CD8-positive, alpha-beta memory T cell (primary cell): ENCODE measurements at regions not wholly inside any gene's neighbourhood (a gene's known extent, or its start where the extent isn't known, plus 50 kb on each side); places are given as distances from the start of the nearest gene placed in this dataset.

Experiments
- CTCF ChIA-PET: fragments of 350-600 bp; sonication (Branson Sonifier 250); formaldehyde crosslinking; loops from one replicate; lab custom pipeline; 2021; ENCODE audit warnings: antibody characterized with exemption; lab: Charles Lee
- POLR2A ChIA-PET: fragments of 350-600 bp; sonication (Branson Sonifier 250); formaldehyde crosslinking; loops from one replicate; lab custom pipeline; 2021; ENCODE audit warnings: antibody characterized with exemption; lab: Charles Lee
- DNase-seq, 5 donors: peaks; one replicate each; pipeline versions ENCODE4 v3.0.0 to v3.0.0-alpha.2; 2020 to 2022; ENCODE audit warnings: mixed read lengths in 1 of 5
- H3K27ac ChIP-seq: one replicate; pipeline ENCODE4 v1.7.0; 2013; ENCODE audit warnings: low read depth, mild to moderate bottlenecking, low read length, moderate library complexity
- H3K27me3 ChIP-seq: 2 replicates; pipeline ENCODE4 v1.7.0; 2013; ENCODE audit warnings: low read length, mild to moderate bottlenecking; ENCODE audit not compliant: insufficient read depth, poor library complexity, severe bottlenecking
- H3K36me3 ChIP-seq: 2 replicates; pipeline ENCODE4 v1.7.0; 2013; ENCODE audit warnings: mild to moderate bottlenecking, low read length, moderate library complexity; ENCODE audit not compliant: insufficient read depth
- H3K4me1 ChIP-seq: 2 replicates; pipeline ENCODE4 v1.7.0; 2013; ENCODE audit warnings: mild to moderate bottlenecking, low read length, moderate library complexity; ENCODE audit not compliant: insufficient read depth
- H3K4me3 ChIP-seq: 2 replicates; pipeline ENCODE4 v1.7.0; 2013; ENCODE audit warnings: mild to moderate bottlenecking, low read length
- H3K9me3 ChIP-seq: 2 replicates; pipeline ENCODE4 v1.7.0; 2013; ENCODE audit warnings: mild to moderate bottlenecking, low read length
- H3K27ac Mint-ChIP-seq, 8 donors: one replicate each; pipeline ENCODE4 v1.8.0; 2020 to 2021; ENCODE audit warnings: mixed read lengths in 8 of 8, mild to moderate bottlenecking in 6 of 8, inconsistent platforms in 3 of 8, moderate library complexity in 3 of 8
- H3K27me3 Mint-ChIP-seq, 2 donors: one replicate each; pipeline ENCODE4 v1.8.0; 2020 to 2021; ENCODE audit warnings: mixed read lengths in 2 of 2, mild to moderate bottlenecking in 1 of 2, moderate library complexity in 1 of 2
- H3K36me3 Mint-ChIP-seq, 3 donors: one replicate each; pipeline ENCODE4 v1.8.0; 2020 to 2021; ENCODE audit warnings: mixed read lengths in 3 of 3, inconsistent platforms in 1 of 3, mild to moderate bottlenecking in 1 of 3
- H3K4me1 Mint-ChIP-seq, 3 donors: one replicate each; pipeline ENCODE4 v1.8.0; 2020 to 2021; ENCODE audit warnings: mixed read lengths in 3 of 3, inconsistent platforms in 1 of 3, mild to moderate bottlenecking in 1 of 3
- H3K4me3 Mint-ChIP-seq, 7 donors: one replicate each; pipeline ENCODE4 v1.8.0; 2020 to 2021; ENCODE audit warnings: mixed read lengths in 7 of 7, mild to moderate bottlenecking in 6 of 7, moderate library complexity in 4 of 7, inconsistent platforms in 2 of 7
- H3K9me3 Mint-ChIP-seq, 5 donors: one replicate each; pipeline ENCODE4 v1.8.0; 2020 to 2022; ENCODE audit warnings: mixed read lengths in 5 of 5, mild to moderate bottlenecking in 3 of 5, moderate library complexity in 2 of 5, inconsistent platforms in 1 of 5

DNA sequence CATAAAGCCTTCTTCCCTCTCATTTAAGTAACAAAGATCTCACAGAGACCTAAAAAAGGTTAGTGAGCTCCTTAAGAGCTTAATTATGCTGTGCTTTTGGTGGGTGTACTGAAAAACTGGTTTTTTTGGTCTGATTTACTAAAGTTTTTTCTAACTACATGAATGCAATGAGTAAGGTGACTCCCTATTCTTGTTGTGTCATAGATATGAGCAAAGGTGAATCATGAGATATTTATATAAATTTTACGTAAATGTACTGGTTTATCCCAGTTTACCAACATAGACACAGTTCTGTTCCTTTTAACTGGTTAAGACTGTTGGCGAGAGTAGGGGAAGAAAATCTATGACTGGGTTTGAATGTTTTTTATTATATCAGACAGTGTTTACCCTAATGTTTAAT lies 250.5 kb downstream of the NR2F1-AS1 start:
- no peak overlapping the region for H3K4me3 ChIP-seq
- H3K27me3 Mint-ChIP-seq, result no peaks in the 10 kb centered on the region
- ChIA-PET CTCF (interaction anchor here (1.1 kb wide), 1 partner anchor 15 kb away, joined by 3 read pairs; no protein-coding TSS in a partner anchor), POLR2A (no interaction called here)
- H3K27ac Mint-ChIP-seq, result no peak overlapping the region
- H3K36me3 ChIP-seq, result no peaks in the 10 kb centered on the region
- H3K36me3 Mint-ChIP-seq, result no peaks in the 10 kb centered on the region
- H3K4me1 ChIP-seq, result no peaks in the 10 kb centered on the region
- no peak overlapping the region for H3K27ac ChIP-seq
- no peaks in the 10 kb centered on the region for H3K9me3 Mint-ChIP-seq
- no peaks in the 10 kb centered on the region for H3K27me3 ChIP-seq
- no peaks in the 10 kb centered on the region for H3K4me1 Mint-ChIP-seq
- H3K4me3 Mint-ChIP-seq, result no peak overlapping the region
- H3K9me3 ChIP-seq, result no peaks in the 10 kb centered on the region
- no peak for DNase-seq

GRCh38 chr5:93329756-93330155 lies 251.3 kb downstream of the NR2F1-AS1 start:
- Mint-ChIP-seq H3K27ac (no peak overlapping the region), H3K27me3 (no peaks in the 10 kb centered on the region), H3K4me3 (no peak overlapping the region), H3K36me3 (no peaks in the 10 kb centered on the region), H3K9me3 (no peaks in the 10 kb centered on the region), H3K4me1 (no peaks in the 10 kb centered on the region)
- Histone ChIP-seq H3K27ac (no peak overlapping the region), H3K4me1 (no peaks in the 10 kb centered on the region), H3K27me3 (no peaks in the 10 kb centered on the region), H3K36me3 (no peaks in the 10 kb centered on the region), H3K4me3 (no peak overlapping the region), H3K9me3 (no peaks in the 10 kb centered on the region)
- ChIA-PET POLR2A (no interaction called here), CTCF (no interaction called here)
- DNase-seq, result no peak

- no peaks in the 10 kb centered on the region for H3K36me3 ChIP-seq
- Mint-ChIP-seq H3K36me3 (no peaks in the 10 kb centered on the region), H3K27me3 (no peaks in the 10 kb centered on the region), H3K9me3 (no peaks in the 10 kb centered on the region), H3K27ac (no peak overlapping the region), H3K4me1 (no peaks in the 10 kb centered on the region), H3K4me3 (no peak overlapping the region)
- no peaks in the 10 kb centered on the region for H3K27me3 ChIP-seq
- POLR2A ChIA-PET, result no interaction called here
- no peak for DNase-seq
- H3K27ac ChIP-seq, result no peak overlapping the region
- no peaks in the 10 kb centered on the region for H3K4me1 ChIP-seq
- H3K9me3 ChIP-seq, result no peaks in the 10 kb centered on the region
- H3K4me3 ChIP-seq, result no peak overlapping the region
- CTCF ChIA-PET, result no interaction called here
Observed at GRCh38 chr5:93328833-93329232, 252.2 kb downstream of the NR2F1-AS1 start.

GRCh38 chr5:93327605-93328004 lies 253.4 kb downstream of the NR2F1-AS1 start:
- H3K4me3 ChIP-seq, result no peak overlapping the region
- no peaks in the 10 kb centered on the region for H3K36me3 Mint-ChIP-seq
- no peaks in the 10 kb centered on the region for H3K27me3 Mint-ChIP-seq
- no peaks in the 10 kb centered on the region for H3K36me3 ChIP-seq
- H3K4me3 Mint-ChIP-seq, result no peak overlapping the region
- no peaks in the 10 kb centered on the region for H3K9me3 Mint-ChIP-seq
- POLR2A ChIA-PET, result no interaction called here
- DNase-seq, result no peak
- CTCF ChIA-PET, result no interaction called here
- no peaks in the 10 kb centered on the region for H3K4me1 ChIP-seq
- H3K27ac Mint-ChIP-seq, result no peak overlapping the region
- H3K4me1 Mint-ChIP-seq, result no peaks in the 10 kb centered on the region
- no peak overlapping the region for H3K27ac ChIP-seq
- H3K27me3 ChIP-seq, result no peaks in the 10 kb centered on the region
- no peaks in the 10 kb centered on the region for H3K9me3 ChIP-seq

- Histone ChIP-seq H3K27me3 (no peaks in the 10 kb centered on the region), H3K4me1 (no peaks in the 10 kb centered on the region), H3K36me3 (no peaks in the 10 kb centered on the region), H3K27ac (no peak overlapping the region), H3K4me3 (no peak overlapping the region), H3K9me3 (no peaks in the 10 kb centered on the region)
- no peaks in the 10 kb centered on the region for H3K4me1 Mint-ChIP-seq
- DNase-seq, result no peak
- H3K27me3 Mint-ChIP-seq, result no peaks in the 10 kb centered on the region
- H3K27ac Mint-ChIP-seq, result no peak overlapping the region
- no peaks in the 10 kb centered on the region for H3K9me3 Mint-ChIP-seq
- ChIA-PET CTCF (no interaction called here), POLR2A (no interaction called here)
- H3K36me3 Mint-ChIP-seq, result no peaks in the 10 kb centered on the region
- H3K4me3 Mint-ChIP-seq, result no peak overlapping the region
Observed at GRCh38 chr5:93325946-93326345, 255.1 kb downstream of the NR2F1-AS1 start.

DNA sequence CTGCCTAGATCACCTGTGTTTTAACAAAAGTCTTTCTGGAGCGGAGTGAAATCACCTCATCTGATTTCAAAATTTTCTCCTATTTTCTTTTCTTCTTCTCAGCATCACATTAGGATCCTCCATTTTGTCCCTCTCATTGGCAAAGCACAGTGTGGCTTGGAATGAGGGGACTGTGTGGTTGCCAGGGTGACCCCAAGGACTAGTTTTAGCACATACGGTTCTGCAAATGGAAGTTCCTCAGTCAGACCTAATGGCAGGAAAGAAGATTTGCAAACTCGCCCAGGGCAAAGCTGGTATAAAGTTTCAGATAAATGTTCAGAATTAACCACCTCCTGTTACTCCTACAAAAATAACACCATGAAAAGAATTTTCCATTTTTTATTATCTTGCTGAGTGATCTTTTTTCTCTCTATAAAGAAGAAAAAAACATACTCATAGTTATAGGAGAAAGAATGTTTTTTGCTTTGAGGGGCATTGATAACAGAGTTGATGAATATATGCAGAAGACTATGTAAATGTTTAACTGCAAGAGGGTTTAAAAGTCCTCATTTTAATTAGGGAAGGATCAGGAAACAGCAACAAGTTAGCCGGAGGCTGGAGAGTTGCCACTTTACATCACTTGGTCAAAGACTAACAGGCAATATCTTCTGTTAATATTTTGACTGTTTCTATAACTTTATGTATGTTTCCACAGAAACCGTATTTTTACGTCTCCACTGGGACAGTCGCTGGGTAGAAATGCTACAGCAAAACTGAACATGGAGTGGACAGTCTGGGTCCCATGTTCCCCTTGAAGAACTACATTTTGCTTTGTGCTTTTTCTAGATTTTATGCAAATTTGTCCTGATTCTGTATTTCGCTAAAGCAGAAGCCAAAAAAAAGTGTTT lies 257.8 kb downstream of the NR2F1-AS1 start:
- H3K4me3 ChIP-seq, result no peak overlapping the region
- CTCF ChIA-PET, result no interaction called here
- DNase-seq, result no peak
- POLR2A ChIA-PET, result no interaction called here
- peaks cover 0 to 1% of the 10 kb centered on the region in 2 donors for H3K27me3 Mint-ChIP-seq
- no peak overlapping the region for H3K27ac ChIP-seq
- no peaks in the 10 kb centered on the region for H3K4me1 ChIP-seq
- H3K9me3 Mint-ChIP-seq, result no peaks in the 10 kb centered on the region
- H3K9me3 ChIP-seq, result no peaks in the 10 kb centered on the region
- no peaks in the 10 kb centered on the region for H3K4me1 Mint-ChIP-seq
- no peaks in the 10 kb centered on the region for H3K36me3 ChIP-seq
- H3K27ac Mint-ChIP-seq, result no peak overlapping the region
- H3K4me3 Mint-ChIP-seq, result no peak overlapping the region
- no peaks in the 10 kb centered on the region for H3K27me3 ChIP-seq
- H3K36me3 Mint-ChIP-seq, result no peaks in the 10 kb centered on the region

DNA sequence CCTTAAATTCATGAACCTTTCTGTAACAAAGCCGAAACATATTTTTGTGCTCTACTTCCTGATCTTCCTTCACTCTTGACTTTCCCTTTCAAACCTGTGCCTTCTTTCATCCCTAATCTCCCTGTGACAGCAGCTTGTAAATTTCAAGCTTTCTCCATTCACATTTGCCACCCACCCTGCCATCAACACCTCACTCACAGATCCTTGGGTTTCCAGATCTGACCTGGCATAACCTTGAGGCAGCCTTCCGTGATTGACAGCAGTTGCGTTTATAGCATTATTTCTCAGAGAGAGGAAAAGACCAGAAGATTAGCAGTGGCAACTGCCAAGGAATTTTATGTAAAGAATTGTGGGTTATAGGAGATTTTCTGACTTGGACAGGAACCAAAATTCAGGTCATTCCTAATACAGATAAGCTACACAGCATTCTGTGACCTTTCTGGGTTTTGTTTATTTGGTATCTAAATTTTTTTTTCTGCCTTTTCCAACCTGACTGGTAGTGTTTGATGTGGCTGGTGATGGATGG lies 260.0 kb downstream of the NR2F1-AS1 start:
- Histone ChIP-seq H3K4me1 (no peaks in the 10 kb centered on the region), H3K27ac (no peak overlapping the region), H3K9me3 (no peaks in the 10 kb centered on the region), H3K27me3 (no peaks in the 10 kb centered on the region), H3K4me3 (no peak overlapping the region), H3K36me3 (no peaks in the 10 kb centered on the region)
- ChIA-PET CTCF (no interaction called here), POLR2A (no interaction called here)
- H3K36me3 Mint-ChIP-seq, result no peaks in the 10 kb centered on the region
- H3K4me1 Mint-ChIP-seq, result no peaks in the 10 kb centered on the region
- peaks cover 0 to 3% (median 0%) of the 10 kb centered on the region in 5 donors for H3K9me3 Mint-ChIP-seq
- H3K27me3 Mint-ChIP-seq, result peaks cover 0 to 1% of the 10 kb centered on the region in 2 donors
- H3K27ac Mint-ChIP-seq, result no peak overlapping the region
- no peak overlapping the region for H3K4me3 Mint-ChIP-seq
- no peak for DNase-seq

GRCh38 chr5:93313672-93314071 lies 267.3 kb downstream of the NR2F1-AS1 start:
- Mint-ChIP-seq H3K36me3 (no peaks in the 10 kb centered on the region), H3K4me3 (no peak overlapping the region), H3K27me3 (peaks cover 0 to 1% of the 10 kb centered on the region in 2 donors), H3K9me3 (peaks cover 0 to 13% (median 3%) of the 10 kb centered on the region in 5 donors), H3K4me1 (no peaks in the 10 kb centered on the region), H3K27ac (no peak overlapping the region)
- CTCF ChIA-PET, result no interaction called here
- no peak overlapping the region for H3K27ac ChIP-seq
- no peaks in the 10 kb centered on the region for H3K27me3 ChIP-seq
- no peaks in the 10 kb centered on the region for H3K4me1 ChIP-seq
- H3K9me3 ChIP-seq, result no peaks in the 10 kb centered on the region
- no peak for DNase-seq
- POLR2A ChIA-PET, result no interaction called here
- no peak overlapping the region for H3K4me3 ChIP-seq
- H3K36me3 ChIP-seq, result no peaks in the 10 kb centered on the region
